ENCODE measurements at regions not wholly inside any gene's neighbourhood (a gene's known extent, or its start where the extent isn't known, plus 50 kb on each side); places are given as distances from the start of the nearest gene placed in this dataset.
"Not testable (repeated sequence)": the region's sequence is repeated elsewhere in the genome, so short reads cannot be mapped to it uniquely, and the experiment has no call there.

GRCh38 chr6:57878792-57879191 lies 561.4 kb downstream of the PRIM2 start:
- TF ChIP-seq ZNF70 (CRISPR knock-in tag; IDR thresholded peaks at IDR 0.05); ZFP30 (CRISPR knock-in tag; IDR thresholded peaks at IDR 0.05); OSR1 (CRISPR knock-in tag; IDR thresholded peaks at IDR 0.05); TOX (CRISPR knock-in tag; IDR thresholded peaks at IDR 0.05; ENCODE audit: borderline replicate concordance); PPARA (CRISPR knock-in tag; IDR thresholded peaks at IDR 0.05; ENCODE audit: borderline replicate concordance); ISL1 (CRISPR knock-in tag; IDR thresholded peaks at IDR 0.05); PATZ1 (CRISPR knock-in tag; IDR thresholded peaks at IDR 0.05; ENCODE audit: borderline replicate concordance); RARB (CRISPR knock-in tag; IDR thresholded peaks at IDR 0.05); GLIS3 (CRISPR knock-in tag; IDR thresholded peaks at IDR 0.05); ARNTL (CRISPR knock-in tag; IDR thresholded peaks at IDR 0.05; ENCODE audit: borderline replicate concordance, low read depth); ZFP3 (CRISPR knock-in tag; IDR thresholded peaks at IDR 0.05); BACH2 (CRISPR knock-in tag; IDR thresholded peaks at IDR 0.05; ENCODE audit: borderline replicate concordance); CSDC2 (CRISPR knock-in tag; IDR thresholded peaks at IDR 0.05): not testable (repeated sequence)
- TF ChIP-seq, protein P1, sequence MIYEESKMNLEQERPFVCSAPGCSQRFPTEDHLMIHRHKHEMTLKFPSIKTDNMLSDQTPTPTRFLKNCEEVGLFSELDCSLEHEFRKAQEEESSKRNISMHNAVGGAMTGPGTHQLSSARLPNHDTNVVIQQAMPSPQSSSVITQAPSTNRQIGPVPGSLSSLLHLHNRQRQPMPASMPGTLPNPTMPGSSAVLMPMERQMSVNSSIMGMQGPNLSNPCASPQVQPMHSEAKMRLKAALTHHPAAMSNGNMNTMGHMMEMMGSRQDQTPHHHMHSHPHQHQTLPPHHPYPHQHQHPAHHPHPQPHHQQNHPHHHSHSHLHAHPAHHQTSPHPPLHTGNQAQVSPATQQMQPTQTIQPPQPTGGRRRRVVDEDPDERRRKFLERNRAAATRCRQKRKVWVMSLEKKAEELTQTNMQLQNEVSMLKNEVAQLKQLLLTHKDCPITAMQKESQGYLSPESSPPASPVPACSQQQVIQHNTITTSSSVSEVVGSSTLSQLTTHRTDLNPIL (CRISPR knock-in tag; IDR thresholded peaks at IDR 0.05; ENCODE audit: low read depth) = not testable (repeated sequence)

All from SK-N-SH treated with all-trans-retinoic acid at 6 μM for 48 hours (cell line).